NCI-H524 (cell line): ENCODE measurements at regions not wholly inside any gene's neighbourhood (a gene's known extent, or its start where the extent isn't known, plus 50 kb on each side); places are given as distances from the start of the nearest gene placed in this dataset.

ENCODE experiments used
- DNase-seq, 2 experiments: peaks; one replicate each; lab custom pipeline; 2025; lab: John Stamatoyannopoulos, UW

DNA sequence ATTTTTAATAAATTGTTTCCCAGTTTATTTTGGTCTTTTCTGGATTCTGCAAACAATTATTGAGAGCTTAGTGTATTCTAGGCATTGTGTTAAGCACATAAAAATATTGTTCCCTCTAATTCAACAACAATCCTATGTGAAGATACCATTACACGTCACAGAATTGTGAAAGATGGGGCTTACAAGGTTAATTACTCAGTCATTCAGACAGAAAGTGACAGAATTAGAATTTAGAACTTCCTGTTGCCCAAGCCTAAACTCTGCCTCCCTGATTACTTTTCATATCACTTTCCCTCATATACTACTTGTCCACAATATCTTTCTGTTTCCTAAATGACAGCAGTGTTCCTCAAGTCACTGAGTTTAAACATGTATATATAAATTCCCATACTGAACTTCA lies 186.7 kb upstream of the VEGFC start:
- DNase-seq = no peak

DNA sequence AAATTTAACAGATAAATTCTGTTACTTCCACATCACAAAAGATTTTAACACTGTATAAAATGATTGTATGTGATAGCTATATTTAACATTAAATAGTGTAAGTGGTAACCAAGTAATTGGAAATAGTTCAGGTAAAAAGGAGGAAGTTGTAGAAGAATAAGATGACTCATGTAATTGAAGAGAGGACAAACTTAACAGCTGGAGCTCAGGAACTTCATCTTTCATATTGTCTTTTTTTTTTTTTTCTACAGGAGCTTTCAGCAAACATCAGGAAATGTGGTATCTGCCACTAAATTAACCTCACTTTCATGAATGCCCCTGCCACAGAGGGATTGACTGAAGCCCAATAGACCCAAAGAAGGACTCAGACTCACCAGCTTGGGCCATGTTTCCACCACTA lies 188.4 kb upstream of the VEGFC start:
- DNase-seq = no peak

GRCh38 chr4:176981551-176981950 lies 188.8 kb upstream of the VEGFC start:
- DNase-seq = no peak

- peak in 1 of 2 experiments; percentile 7 for DNase-seq
These were observed 195.5 kb upstream of the VEGFC start for GRCh38 chr4:176988226-176988625.

DNA sequence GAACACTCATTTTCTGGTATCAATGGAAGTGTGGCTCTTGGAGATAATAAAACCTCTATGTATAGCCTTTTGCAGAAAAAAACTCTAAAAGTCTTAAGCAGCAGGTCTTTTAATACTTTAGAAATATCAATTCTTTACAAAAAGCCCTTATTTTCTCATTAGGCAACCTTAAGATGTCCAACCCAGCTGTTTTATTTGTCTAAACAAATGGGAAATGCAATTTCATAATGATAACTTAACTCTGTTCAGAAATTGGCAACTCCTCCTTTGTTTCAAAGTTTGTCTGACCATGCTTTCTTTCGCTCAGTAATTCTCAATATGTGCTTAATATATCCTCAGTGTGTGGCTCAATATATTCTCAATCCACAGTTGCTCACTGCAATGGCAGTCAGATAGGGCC lies 196.5 kb upstream of the VEGFC start:
- no peak for DNase-seq

- no peak for DNase-seq
These were observed 207.3 kb upstream of the VEGFC start for GRCh38 chr4:176999935-177000543.

DNA sequence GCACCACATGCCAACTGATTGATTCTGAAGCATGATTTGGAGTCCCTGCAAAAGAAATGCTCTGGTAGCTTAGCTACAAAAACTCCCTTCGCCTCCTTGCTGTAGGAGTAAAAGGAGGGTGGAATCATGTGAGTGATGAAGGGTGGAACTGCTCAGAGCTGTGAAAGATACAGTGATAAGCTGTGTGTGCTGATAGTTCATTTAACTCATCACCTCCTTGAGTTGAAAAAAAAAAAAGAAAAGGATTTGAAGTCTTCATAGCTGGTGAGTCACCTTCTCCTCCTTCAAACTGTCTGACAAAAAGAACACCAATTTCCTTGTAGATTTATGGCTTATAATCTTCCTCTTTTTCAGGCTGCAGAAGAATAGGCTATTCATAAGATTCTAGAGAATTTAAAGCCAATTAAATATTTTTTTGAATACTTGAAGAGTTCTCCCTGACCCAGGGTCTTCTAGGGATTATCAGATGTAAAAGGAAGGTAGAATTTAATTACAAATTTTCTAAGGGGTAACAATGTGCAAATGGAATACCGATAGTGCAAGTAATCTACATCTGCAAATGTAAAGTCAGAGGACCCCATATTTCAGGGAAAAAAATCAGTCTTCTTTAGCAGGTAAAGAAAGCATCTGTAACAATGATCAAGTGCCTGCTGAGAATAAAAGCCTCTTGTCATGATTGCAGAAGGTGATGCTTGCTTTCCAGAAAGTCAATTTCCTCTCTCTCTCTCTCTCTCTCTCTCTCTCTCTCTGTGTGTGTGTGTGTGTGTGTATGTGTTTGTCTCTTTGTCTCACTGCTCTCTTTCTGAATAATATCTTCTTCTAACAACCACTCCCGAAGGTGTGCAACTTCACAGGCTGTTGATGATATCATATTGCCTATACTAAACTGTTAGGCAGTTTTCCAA lies 208.8 kb upstream of the VEGFC start:
- no peak for DNase-seq

DNA sequence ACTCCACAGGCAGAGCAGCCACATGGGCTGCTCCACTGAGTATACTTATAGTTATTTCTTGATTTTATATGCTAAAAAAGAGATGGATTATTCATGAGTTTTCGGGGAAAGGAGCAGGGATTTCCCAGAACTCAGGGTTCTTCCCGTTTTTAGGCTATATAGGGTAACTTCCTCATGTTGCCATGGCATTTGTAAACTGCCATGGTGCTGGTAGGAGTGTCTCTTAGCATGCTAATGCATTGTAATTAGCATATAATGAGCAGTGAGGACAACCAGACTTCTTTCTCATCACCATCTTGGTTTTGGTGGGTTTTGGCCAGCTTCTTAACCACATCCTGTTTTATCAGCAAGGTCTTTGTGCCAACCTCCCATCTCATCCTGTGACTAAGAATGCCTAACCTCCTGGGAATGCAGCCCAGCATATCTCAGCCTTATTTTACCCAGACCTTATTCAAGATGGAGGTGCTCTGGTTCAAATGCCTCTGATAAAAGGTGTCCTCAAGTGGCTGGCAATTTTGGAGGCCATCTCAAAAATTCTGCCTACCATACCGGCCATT lies 213.0 kb upstream of the VEGFC start:
- no peak for DNase-seq

GRCh38 chr4:177006331-177006730 lies 213.6 kb upstream of the VEGFC start:
- DNase-seq = peak in 1 of 2 experiments; percentile 2

- no peak for DNase-seq
These were observed 215.5 kb upstream of the VEGFC start for GRCh38 chr4:177008071-177008835.

DNA sequence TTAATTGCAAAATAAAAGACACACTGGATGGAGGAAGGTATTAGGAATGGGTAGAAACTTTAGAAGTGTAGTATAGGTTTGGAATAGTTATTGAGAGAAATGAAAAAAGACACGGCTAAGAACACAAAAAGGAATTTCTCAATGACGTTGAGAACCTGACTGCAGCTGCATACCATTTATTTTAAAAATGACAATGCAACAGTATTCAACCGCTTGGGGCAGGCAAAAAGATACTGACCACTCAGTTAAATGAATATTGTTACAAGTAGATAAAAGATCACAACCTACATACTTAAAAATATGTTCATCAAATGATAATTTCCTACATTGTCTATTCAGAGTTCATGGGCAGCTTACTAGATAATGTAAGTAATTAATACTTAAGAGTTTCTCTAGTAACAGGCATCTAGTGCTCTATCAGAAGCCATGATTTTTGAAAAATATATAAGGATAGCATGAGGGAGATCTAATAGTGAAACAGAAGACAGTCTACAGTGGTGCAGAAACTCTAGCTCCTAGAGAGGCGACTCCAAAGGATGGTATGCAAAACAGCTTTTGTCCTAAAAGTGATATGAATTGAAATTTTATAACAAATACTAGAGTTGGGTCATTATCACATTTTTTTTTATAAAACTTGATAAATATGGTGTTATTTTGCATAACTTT lies 216.2 kb upstream of the VEGFC start:
- no peak for DNase-seq

GRCh38 chr4:177010418-177010817 lies 217.7 kb upstream of the VEGFC start:
- no peak for DNase-seq

DNA sequence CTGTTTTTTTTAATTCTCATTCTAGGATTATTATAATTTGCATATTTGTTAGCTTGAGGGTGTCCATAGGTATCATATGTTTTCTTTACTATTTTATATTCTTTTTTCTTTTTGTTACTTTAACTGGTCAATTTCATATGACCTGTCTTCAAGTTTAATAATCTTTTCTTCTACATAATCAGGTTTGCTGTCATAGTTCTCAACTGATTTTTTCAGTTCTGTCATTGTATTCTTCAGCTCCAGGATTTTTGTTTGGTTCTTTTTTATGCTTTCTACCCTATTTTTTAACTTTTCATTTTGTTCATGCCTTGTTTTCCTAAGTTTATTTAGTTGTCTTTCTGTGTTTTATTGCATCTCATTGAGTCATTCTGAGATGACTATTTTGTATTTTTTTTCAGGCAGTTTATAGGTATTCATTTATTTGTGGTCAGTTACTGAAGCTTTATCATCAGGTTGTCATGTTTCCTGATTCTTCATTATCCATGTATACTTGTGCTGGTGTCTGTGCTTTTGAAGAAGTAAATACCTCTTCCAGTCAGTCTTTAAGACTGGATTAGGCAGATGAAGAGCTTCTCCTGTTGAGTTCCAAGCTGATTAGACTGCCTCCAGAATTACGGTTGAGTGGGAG lies 220.3 kb upstream of the VEGFC start:
- no peak for DNase-seq

DNA sequence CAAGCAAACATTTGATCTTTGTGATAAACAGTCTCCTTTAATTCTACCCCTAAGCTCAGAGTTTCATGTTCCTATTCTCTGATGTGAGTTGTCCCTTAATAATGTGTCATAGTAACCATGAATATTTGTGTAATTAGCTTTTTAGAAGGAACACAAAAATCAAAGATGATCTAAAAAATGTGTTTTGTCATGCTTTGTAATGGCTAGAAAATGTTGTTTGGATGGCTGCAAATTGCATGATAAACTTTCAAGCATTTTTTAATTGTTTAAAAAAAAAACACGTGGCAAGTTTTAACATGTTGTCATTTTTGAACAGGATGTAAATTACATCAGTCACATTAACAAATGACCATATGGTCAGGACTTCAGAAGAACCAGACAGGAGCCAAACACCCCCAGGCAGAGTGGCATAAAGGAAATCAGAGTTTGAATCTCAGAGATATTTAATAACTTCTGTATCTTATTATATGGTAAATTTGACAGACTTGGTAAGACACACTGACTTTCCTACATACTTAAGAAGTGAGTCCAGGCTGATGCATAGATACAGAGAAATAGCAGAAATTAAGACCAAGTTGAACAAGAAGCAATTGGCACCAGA lies 223.9 kb upstream of the VEGFC start:
- peak in 1 of 2 experiments; percentile 14 for DNase-seq

GRCh38 chr4:177023951-177024350 lies 231.2 kb upstream of the VEGFC start:
- no peak for DNase-seq

DNA sequence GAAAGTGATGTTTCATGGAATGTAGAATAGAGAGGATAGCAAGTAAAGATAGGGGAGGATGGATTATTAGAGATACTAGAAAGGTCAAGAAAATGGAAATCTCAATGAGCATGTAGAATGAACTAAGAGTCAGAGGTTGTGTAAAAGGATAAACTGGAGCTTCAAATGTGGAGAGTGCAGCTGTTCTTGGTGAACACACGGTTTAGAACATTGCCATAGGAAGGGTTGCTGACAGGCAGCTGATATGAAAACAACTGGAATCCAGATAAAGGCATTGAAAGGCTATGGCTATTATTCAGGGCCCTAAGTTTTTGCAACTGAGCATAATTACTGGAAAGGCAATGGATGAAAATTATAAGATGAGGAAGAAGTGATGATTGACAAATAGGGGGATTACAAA lies 239.6 kb upstream of the VEGFC start:
- no peak for DNase-seq

GRCh38 chr4:177033135-177033534 lies 240.4 kb upstream of the VEGFC start:
- DNase-seq = peak in 1 of 2 experiments; percentile 0

GRCh38 chr4:177033632-177034031 lies 240.9 kb upstream of the VEGFC start:
- no peak for DNase-seq

- no peak for DNase-seq
These were observed 248.6 kb upstream of the VEGFC start for GRCh38 chr4:177041356-177041755.

DNA sequence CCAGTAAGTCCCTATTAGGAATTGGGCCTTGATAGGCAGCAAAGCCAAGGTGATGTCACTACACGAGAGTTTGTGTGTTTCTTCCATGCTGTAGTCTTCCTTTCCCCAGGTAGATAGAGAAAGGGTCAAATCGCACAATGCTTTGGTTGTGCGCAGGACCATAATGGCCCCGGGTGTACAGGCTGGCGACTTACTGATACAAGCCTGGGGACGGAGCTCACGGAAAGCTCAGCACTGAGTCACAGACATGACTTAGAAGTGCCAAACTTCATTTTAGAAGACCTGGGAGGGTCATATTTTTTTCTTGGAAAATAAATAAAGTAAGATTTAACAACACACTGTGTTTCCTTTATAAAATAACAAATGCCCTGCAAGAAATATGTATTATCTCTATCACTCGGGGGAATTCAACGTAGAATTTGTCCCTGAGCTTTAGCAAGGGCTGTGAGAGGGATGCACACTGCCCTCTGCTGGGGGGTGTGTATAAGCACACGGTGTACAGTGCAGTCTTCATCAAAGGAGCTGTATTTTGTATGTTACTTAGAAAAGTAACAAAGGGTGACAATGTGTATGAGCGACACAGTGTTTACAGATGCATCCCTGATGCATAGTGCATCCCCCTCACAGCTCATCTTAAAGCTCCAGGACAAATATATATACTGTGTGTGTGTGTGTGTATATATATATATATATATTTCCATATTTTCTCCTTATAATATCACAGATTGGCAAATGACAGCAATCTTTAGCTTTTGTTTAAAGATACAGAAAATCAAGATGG lies 254.5 kb upstream of the VEGFC start:
- peak; percentile 19 to 56 for DNase-seq
